Fibroblast of mammary gland (primary cell): ENCODE measurements at regions not wholly inside any gene's neighbourhood (a gene's known extent, or its start where the extent isn't known, plus 50 kb on each side); places are given as distances from the start of the nearest gene placed in this dataset.

Experiments
- DNase-seq: peaks from one replicate; pipeline ENCODE4 v3.0.0-alpha.2; 2010; ENCODE audit warnings: low read depth
- H3K4me3 ChIP-seq: 2 replicates; pipeline ENCODE4 v1.5.1; 2011; ENCODE audit warnings: low read depth, mild to moderate bottlenecking, low read length, moderate library complexity; ENCODE audit not compliant: control insufficient read depth
- TF ChIP-seq, protein P1 (sequence below): conservative IDR thresholded peaks from 2 replicates; pipeline ENCODE4 v1.5.1; 2011; ENCODE audit warnings: low read depth, low read length, inconsistent platforms; ENCODE audit not compliant: control insufficient read depth, insufficient read depth

DNA sequence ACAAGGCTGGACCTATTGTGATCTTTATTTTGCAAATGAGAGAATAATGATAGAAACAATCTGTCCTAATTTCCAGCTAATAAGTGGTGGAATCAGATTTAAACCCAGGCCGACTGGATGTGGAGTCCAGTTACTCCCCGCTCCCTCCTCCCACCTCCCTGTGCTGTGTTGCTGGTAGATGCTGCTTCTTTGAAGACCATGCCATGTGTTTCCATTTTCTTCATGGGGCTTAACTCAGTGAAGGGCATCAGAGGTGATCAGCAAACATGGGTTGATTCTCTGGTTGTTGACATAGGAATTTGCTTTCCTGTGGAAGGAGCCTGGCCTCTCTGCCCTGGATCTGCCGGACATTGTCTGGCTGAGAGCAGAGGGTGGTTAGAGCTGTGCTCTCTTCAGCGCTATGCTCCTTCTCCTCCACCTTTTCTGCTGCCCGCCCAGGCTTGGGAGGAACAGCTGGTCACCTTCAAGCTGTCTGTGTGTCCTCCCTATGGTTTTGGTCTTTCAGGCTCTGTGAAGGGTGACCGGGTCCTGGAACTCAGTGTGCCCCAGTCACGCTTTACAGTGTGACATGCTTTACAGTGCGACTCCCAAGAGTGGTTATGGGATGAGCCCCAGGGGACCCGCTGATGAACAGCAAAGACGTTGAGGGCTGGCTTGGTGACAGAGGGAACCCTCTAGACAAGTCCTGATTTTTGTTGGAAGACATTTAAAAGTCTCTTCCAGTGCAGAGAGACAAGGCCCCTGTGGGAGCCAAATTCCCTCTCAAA, 68.4 kb upstream of the RPS23 start:
- no peak for DNase-seq
- TF ChIP-seq, protein P1, sequence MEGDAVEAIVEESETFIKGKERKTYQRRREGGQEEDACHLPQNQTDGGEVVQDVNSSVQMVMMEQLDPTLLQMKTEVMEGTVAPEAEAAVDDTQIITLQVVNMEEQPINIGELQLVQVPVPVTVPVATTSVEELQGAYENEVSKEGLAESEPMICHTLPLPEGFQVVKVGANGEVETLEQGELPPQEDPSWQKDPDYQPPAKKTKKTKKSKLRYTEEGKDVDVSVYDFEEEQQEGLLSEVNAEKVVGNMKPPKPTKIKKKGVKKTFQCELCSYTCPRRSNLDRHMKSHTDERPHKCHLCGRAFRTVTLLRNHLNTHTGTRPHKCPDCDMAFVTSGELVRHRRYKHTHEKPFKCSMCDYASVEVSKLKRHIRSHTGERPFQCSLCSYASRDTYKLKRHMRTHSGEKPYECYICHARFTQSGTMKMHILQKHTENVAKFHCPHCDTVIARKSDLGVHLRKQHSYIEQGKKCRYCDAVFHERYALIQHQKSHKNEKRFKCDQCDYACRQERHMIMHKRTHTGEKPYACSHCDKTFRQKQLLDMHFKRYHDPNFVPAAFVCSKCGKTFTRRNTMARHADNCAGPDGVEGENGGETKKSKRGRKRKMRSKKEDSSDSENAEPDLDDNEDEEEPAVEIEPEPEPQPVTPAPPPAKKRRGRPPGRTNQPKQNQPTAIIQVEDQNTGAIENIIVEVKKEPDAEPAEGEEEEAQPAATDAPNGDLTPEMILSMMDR, result no peak
- H3K4me3 ChIP-seq, result no peak overlapping the region

- DNase-seq, result no peak
- no peak overlapping the region for H3K4me3 ChIP-seq
- TF ChIP-seq, protein P1, result no peak
Observed at GRCh38 chr5:82345108-82345507, 67.0 kb upstream of the RPS23 start.

GRCh38 chr5:82341325-82341724, 63.2 kb upstream of the RPS23 start:
- H3K4me3 ChIP-seq, result no peak overlapping the region
- no peak for DNase-seq
- TF ChIP-seq, protein P1, result no peak

DNA sequence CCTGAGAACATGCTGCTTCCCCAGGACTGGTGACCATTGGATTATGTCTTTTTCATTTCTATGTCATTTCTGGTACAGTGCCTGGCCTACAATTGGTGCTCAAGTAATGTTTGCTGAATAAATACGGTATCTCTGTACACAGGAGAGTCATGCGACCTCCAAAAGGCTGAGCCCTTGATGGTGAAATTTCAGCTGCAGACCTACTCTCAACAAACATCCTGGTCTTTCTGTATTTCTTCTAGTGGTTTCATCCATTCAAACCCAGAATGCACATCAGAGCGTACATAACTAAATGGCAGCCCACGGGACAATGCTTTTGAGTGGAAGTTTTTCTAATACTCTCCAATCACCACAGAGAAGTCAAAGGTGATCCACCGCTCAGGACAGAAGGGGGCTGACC, 62.6 kb upstream of the RPS23 start:
- DNase-seq, result no peak
- TF ChIP-seq, protein P1, result no peak
- H3K4me3 ChIP-seq, result no peak overlapping the region

GRCh38 chr5:82339792-82340191, 61.6 kb upstream of the RPS23 start:
- TF ChIP-seq, protein P1, result no peak
- no peak overlapping the region for H3K4me3 ChIP-seq
- DNase-seq, result no peak

GRCh38 chr5:82338771-82339373, 60.7 kb upstream of the RPS23 start:
- TF ChIP-seq, protein P1, result no peak
- DNase-seq, result no peak
- no peak overlapping the region for H3K4me3 ChIP-seq

- DNase-seq, result no peak
- TF ChIP-seq, protein P1, result no peak
- no peak overlapping the region for H3K4me3 ChIP-seq
Observed at GRCh38 chr5:82336959-82337351, 58.8 kb upstream of the RPS23 start.
